ENCODE measurements at regions not wholly inside any gene's neighbourhood (a gene's known extent, or its start where the extent isn't known, plus 50 kb on each side); places are given as distances from the start of the nearest gene placed in this dataset.
"Not testable (repeated sequence)": the region's sequence is repeated elsewhere in the genome, so short reads cannot be mapped to it uniquely, and the experiment has no call there.

DNA sequence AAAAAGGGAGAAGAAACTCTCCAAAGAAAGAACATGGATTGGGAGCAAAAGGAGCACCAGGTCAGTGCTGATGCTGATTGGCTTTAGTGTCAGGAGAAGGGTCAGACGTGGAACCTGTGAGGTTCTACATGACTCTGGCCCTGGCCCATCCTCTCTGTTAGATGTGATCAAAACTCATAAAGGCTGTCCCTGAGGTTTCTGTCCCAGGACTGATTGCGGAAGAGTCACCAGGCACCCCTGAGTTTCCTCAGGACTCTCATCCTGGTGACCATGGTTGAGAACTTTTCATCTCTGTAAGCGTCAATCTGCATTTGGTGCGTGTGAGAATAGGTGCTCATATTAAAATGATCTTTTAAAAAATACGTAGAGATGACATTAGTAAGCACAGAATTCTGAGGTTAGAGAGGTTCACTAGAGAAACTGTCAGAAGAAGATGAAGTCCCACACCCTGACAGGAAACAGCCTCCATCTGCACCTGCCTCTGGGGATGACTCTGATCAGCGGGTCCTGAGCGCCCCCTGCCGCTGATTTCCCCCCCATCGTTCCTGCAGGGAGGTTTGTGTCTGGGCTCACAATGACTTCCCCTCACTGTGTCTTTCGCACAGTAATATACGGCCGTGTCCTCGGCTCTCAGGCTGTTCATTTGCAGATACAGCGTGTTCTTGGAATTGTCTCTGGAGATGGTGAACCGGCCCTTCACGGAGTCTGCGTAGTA, 741.8 kb downstream of the TMEM121 start:
- Histone ChIP-seq H3K27me3 (no peaks in the 10 kb centered on the region), H3K4me3 (no peak overlapping the region), H3K36me3 (no peaks in the 10 kb centered on the region), H3K9me3 (ENCODE audit: low read depth) (peaks cover 13% of the 10 kb centered on the region), H3K4me1 (ENCODE audit: low read depth) (no peaks in the 10 kb centered on the region), H3K27ac (no peak overlapping the region)
- TF ChIP-seq, protein P1, sequence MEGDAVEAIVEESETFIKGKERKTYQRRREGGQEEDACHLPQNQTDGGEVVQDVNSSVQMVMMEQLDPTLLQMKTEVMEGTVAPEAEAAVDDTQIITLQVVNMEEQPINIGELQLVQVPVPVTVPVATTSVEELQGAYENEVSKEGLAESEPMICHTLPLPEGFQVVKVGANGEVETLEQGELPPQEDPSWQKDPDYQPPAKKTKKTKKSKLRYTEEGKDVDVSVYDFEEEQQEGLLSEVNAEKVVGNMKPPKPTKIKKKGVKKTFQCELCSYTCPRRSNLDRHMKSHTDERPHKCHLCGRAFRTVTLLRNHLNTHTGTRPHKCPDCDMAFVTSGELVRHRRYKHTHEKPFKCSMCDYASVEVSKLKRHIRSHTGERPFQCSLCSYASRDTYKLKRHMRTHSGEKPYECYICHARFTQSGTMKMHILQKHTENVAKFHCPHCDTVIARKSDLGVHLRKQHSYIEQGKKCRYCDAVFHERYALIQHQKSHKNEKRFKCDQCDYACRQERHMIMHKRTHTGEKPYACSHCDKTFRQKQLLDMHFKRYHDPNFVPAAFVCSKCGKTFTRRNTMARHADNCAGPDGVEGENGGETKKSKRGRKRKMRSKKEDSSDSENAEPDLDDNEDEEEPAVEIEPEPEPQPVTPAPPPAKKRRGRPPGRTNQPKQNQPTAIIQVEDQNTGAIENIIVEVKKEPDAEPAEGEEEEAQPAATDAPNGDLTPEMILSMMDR (IDR thresholded peaks at IDR 0.05; ENCODE audit: low read depth, low read length) = no peak
- DNase-seq (ENCODE audit: low read depth in 1 of 2, low spot score in 1 of 2) = no peak

DNA sequence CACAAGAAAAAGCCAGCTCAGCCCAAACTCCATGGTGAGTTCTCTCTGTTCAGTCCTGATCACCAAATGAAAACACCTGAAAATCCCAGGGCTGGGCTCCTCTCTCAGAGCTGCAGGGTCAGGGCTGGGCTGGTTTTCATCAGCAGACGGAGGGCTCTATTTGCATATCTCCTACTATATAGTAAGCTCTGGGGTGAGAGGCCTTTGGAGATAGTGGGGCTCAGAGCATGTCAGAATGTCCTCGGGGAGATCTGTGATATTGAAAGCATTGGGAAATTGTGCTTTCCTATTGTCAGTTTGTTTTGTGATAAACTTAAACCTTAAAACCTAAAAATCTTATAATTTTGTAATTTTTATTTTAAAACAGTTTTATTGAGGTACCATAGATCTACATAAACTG, 742.6 kb downstream of the TMEM121 start:
- TF ChIP-seq, protein P1 (IDR thresholded peaks at IDR 0.05; ENCODE audit: low read depth, low read length) = no peak
- Histone ChIP-seq H3K4me3 (no peak overlapping the region), H3K4me1 (ENCODE audit: low read depth) (no peaks in the 10 kb centered on the region), H3K36me3 (no peaks in the 10 kb centered on the region), H3K27me3 (no peaks in the 10 kb centered on the region), H3K27ac (no peak overlapping the region), H3K9me3 (ENCODE audit: low read depth) (peaks cover 6% of the 10 kb centered on the region)
- DNase-seq (ENCODE audit: low read depth in 1 of 2, low spot score in 1 of 2) = no peak

DNA sequence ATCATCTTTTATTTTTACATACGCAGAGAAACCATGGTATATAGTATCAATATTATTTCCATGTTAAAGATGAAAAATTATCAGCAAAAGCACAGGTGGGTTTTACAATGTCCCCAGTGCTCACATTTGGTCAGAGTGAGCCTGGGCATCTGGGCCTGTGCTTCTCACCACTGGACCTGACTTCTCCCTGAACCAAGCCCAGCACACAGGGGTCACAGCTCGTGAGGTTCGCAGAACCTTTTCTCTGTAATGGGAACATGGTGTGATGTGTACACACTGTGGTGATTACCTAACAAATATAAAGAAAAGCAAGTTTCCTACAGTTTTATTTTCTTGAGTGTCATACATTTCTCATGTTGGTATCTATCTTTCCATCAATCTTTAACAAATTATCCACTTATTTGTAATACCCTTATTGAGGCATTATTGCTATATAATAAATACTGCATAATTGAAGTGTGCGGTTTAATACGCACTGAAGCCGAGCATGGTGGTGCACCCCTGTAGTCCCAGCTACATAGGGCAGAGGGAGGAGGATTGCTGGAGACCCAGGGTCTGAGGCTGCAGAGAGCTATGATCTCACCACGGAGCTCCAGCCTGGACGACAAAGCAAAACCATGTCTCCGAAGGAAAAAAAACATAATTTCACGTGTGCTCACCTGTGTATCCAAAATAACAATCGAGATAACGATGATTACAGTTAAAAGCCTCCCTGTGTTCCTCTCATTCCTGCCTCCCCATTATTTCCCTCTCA, 743.2 kb downstream of the TMEM121 start:
- no peak overlapping the region for H3K27ac ChIP-seq
- H3K36me3 ChIP-seq = no peaks in the 10 kb centered on the region
- no peaks in the 10 kb centered on the region for H3K27me3 ChIP-seq
- no peak overlapping the region for H3K4me3 ChIP-seq
- H3K9me3 ChIP-seq (ENCODE audit: low read depth) = peaks cover 5% of the 10 kb centered on the region
- TF ChIP-seq, protein P1 (IDR thresholded peaks at IDR 0.05; ENCODE audit: low read depth, low read length) = no peak
- no peaks in the 10 kb centered on the region for H3K4me1 ChIP-seq (ENCODE audit: low read depth)
- DNase-seq (ENCODE audit: low read depth in 1 of 2, low spot score in 1 of 2) = no peak

DNA sequence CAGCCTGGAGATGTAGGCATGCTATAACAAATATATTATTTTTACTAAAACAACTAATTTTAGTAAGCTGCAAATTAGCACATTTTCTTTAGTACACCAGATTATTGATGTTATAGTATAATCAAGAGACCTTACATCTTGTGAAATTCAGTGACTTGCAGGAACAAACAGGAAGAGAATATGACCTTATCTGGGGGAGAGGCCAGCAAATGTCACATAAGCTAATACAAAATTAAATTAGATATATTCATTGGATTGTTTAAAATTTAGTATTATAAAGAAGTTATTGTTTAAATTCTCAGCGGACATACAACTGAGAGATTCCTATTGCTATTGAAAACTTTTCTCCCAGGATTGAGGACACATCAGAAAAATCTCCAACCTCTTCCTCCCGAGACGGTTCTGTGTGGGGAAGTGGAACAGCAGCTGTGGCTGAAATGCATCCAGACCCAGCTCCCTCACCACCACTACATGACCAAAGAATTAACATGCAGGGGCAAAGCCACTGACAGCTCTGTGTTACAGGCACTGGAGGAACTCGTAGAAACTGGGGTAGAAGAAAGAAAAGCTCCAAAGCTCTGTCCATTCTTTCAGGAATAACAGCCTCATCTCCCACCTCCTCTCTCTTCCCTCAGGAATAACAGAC, 744.2 kb downstream of the TMEM121 start:
- not testable (repeated sequence) for H3K27ac ChIP-seq; DNase-seq (ENCODE audit: low read depth in 1 of 2, low spot score in 1 of 2); H3K9me3 ChIP-seq (ENCODE audit: low read depth); H3K4me1 ChIP-seq (ENCODE audit: low read depth); H3K4me3 ChIP-seq; H3K27me3 ChIP-seq; H3K36me3 ChIP-seq

DNA sequence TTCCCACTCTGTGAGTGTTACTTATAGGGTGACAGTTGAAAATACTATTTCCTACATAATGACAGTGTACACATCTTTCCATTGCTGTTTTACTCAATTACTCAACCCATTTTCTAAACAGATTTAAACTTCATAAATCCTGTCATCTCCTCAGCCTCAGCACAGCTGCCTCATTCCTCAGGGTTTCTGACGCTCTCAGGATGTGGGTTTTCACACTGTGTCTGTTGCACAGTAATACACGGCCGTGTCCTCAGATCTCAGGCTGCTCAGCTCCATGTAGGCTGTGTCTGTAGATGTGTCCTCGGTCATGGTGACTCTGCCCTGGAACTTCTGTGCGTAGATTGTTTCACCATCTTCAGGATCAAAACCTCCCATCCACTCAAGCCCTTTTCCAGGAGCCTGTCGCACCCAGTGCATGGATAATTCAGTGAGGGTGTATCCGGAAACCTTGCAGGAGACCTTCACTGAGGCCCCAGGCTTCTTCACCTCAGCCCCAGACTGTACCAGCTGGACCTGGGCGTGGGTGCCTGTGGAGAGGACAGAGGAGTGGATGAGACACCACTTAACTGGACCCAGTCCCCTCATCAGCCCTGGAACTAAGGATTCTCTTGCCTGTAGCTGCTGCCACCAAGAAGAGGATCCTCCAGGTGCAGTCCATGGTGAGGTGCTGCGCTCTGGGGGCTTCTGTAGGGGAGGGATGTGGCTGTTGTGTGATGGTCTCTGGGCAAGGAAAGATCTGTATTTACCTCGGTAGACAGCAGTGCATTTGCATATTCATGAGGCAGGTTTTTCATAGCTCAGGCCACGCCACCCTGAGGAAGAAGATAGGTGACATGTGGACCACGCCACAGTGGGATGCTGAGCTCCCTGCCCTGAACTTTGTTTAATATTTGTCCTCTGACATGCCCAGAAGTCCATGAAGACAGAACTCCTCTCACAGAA, 750.2 kb downstream of the TMEM121 start:
- no peaks in the 10 kb centered on the region for H3K9me3 ChIP-seq (ENCODE audit: low read depth)
- DNase-seq (ENCODE audit: low read depth in 1 of 2, low spot score in 1 of 2) = no peak
- no peaks in the 10 kb centered on the region for H3K4me1 ChIP-seq (ENCODE audit: low read depth)

More for the DNA sequence above, 750.2 kb downstream of the TMEM121 start:
- H3K36me3 ChIP-seq = no peaks in the 10 kb centered on the region
- H3K4me3 ChIP-seq = no peak overlapping the region
- no peak overlapping the region for H3K27ac ChIP-seq
- TF ChIP-seq, protein P1 (IDR thresholded peaks at IDR 0.05; ENCODE audit: low read depth, low read length) = no peak
- no peaks in the 10 kb centered on the region for H3K27me3 ChIP-seq
